ENCODE measurements at regions not wholly inside any gene's neighbourhood (a gene's known extent, or its start where the extent isn't known, plus 50 kb on each side); places are given as distances from the start of the nearest gene placed in this dataset.

- Mint-ChIP-seq H3K4me3 (no peak overlapping the region), H3K27me3 (no peaks in the 10 kb centered on the region), H3K36me3 (peaks cover 0 to 4% (median 0%) of the 10 kb centered on the region in 5 donors), H3K4me1 (no peaks in the 10 kb centered on the region), H3K27ac (no peak overlapping the region), H3K9me3 (peaks cover 0 to 9% (median 0%) of the 10 kb centered on the region in 11 donors)
- no peak overlapping the region for H3K27ac ChIP-seq (ENCODE audit: low read depth, low read length)
- no peaks in the 10 kb centered on the region for H3K27me3 ChIP-seq (ENCODE audit: control insufficient read depth in 2 of 2, insufficient read depth in 2 of 2, low read length in 2 of 2)
- POLR2A ChIA-PET, result no interaction called here
- no peak for DNase-seq
- no peak overlapping the region for H3K4me3 ChIP-seq (ENCODE audit: low read length)
- no peaks in the 10 kb centered on the region for H3K9me3 ChIP-seq (ENCODE audit: control insufficient read depth in 2 of 3, low read length in 3 of 3)
- no peak for ATAC-seq
- H3K4me1 ChIP-seq (ENCODE audit: control insufficient read depth in 2 of 2, insufficient read depth in 2 of 2, low read length in 2 of 2), result no peaks in the 10 kb centered on the region
- H3K36me3 ChIP-seq (ENCODE audit: control insufficient read depth in 2 of 3, insufficient read depth in 3 of 3, low read length in 3 of 3), result no peaks in the 10 kb centered on the region
- CTCF ChIA-PET, result no interaction called here
- intact Hi-C loops (cut with micrococcal nuclease), result no loop called here
Observed at GRCh38 chrX:22347491-22347890, 74.8 kb downstream of the CBLL2 start.

DNA sequence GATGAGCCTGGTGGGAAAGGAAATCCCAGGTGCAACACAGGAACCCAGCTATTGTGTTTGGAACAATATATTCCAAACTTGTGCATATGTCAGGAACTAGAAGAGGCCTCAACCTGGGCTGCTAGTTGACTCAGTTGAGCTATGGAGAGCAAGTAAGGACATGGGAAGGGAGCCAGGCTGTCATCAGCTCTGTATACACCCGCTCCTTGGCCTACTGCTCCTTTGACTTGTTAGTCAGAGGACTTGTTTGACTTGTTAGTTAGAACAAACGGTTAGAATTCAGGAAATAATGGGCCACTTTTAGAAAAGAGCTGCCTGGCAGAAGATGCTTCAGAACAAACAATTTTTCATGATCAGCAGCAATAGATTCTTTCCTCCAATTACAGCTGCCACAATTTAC is 76.4 kb downstream of the CBLL2 start:
- intact Hi-C loops (cut with micrococcal nuclease), result no loop called here
- Mint-ChIP-seq H3K4me1 (no peaks in the 10 kb centered on the region), H3K27ac (no peak overlapping the region), H3K36me3 (peaks cover 0 to 4% (median 0%) of the 10 kb centered on the region in 5 donors), H3K9me3 (peaks cover 0 to 5% (median 0%) of the 10 kb centered on the region in 11 donors), H3K4me3 (no peak overlapping the region), H3K27me3 (no peaks in the 10 kb centered on the region)
- CTCF ChIA-PET, result no interaction called here
- Histone ChIP-seq H3K4me3 (ENCODE audit: low read length) (no peak overlapping the region), H3K9me3 (ENCODE audit: control insufficient read depth in 2 of 3, low read length in 3 of 3) (no peaks in the 10 kb centered on the region), H3K4me1 (ENCODE audit: control insufficient read depth in 2 of 2, insufficient read depth in 2 of 2, low read length in 2 of 2) (no peaks in the 10 kb centered on the region), H3K27me3 (ENCODE audit: control insufficient read depth in 2 of 2, insufficient read depth in 2 of 2, low read length in 2 of 2) (no peaks in the 10 kb centered on the region), H3K36me3 (ENCODE audit: control insufficient read depth in 2 of 3, insufficient read depth in 3 of 3, low read length in 3 of 3) (no peaks in the 10 kb centered on the region), H3K27ac (ENCODE audit: low read depth, low read length) (no peak overlapping the region)
- POLR2A ChIA-PET, result no interaction called here
- ATAC-seq (no peak), DNase-seq (no peak)

DNA sequence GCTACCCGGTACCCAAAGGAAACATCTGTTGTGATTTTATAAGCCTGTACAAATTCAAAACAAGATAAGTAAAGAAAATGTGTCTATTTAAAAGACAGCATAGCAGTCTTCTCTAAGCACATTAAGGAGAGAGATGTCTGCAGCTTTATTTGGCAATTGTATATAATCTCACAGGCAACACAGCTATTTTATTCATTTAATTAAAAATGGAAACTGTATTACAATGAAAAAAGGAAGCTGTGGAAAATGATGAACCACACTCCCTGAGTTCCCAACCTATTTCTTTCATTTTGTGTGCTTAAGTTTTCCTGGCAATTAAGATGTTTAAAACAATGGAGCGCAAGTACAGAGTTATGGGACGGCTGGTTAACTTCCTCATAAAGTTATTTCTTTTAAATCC is 78.4 kb downstream of the CBLL2 start:
- H3K27me3 Mint-ChIP-seq, result no peaks in the 10 kb centered on the region
- ATAC-seq (no peak), DNase-seq (no peak)
- Histone ChIP-seq H3K27me3 (ENCODE audit: control insufficient read depth in 2 of 2, insufficient read depth in 2 of 2, low read length in 2 of 2) (no peaks in the 10 kb centered on the region), H3K9me3 (ENCODE audit: control insufficient read depth in 2 of 3, low read length in 3 of 3) (no peaks in the 10 kb centered on the region), H3K27ac (ENCODE audit: low read depth, low read length) (no peak overlapping the region), H3K36me3 (ENCODE audit: control insufficient read depth in 2 of 3, insufficient read depth in 3 of 3, low read length in 3 of 3) (no peaks in the 10 kb centered on the region), H3K4me3 (ENCODE audit: low read length) (no peak overlapping the region), H3K4me1 (ENCODE audit: control insufficient read depth in 2 of 2, insufficient read depth in 2 of 2, low read length in 2 of 2) (no peaks in the 10 kb centered on the region)
- H3K9me3 Mint-ChIP-seq, result peaks cover 0 to 5% (median 0%) of the 10 kb centered on the region in 11 donors
- H3K4me1 Mint-ChIP-seq, result no peaks in the 10 kb centered on the region
- H3K36me3 Mint-ChIP-seq, result peaks cover 0 to 4% (median 0%) of the 10 kb centered on the region in 5 donors
- intact Hi-C loops (cut with micrococcal nuclease), result no loop called here
- no peak overlapping the region for H3K27ac Mint-ChIP-seq
- CTCF ChIA-PET, result no interaction called here
- H3K4me3 Mint-ChIP-seq, result no peak overlapping the region
- POLR2A ChIA-PET, result no interaction called here

DNA sequence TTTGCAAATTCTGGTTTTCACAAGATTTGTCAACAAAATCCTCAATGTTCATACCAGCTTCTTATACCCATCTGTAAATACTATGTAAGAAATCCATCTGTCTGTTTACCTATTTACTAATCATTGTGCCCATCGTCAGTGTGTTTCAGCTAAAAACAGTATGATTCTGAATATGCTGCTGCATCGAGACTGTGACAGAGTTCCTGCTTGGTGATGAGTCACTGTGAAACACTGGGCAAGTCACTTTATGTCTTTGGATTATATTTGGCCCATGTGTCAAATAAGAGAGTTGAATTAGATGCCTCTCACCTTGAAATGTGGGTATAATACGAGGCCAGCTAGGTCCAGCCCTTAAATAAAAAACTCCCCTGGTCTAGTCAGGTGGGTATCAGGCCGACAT is 79.3 kb downstream of the CBLL2 start:
- no peak for ATAC-seq
- DNase-seq, result no peak
- CTCF ChIA-PET, result no interaction called here
- H3K4me1 Mint-ChIP-seq, result no peaks in the 10 kb centered on the region
- H3K4me1 ChIP-seq (ENCODE audit: control insufficient read depth in 2 of 2, insufficient read depth in 2 of 2, low read length in 2 of 2), result no peaks in the 10 kb centered on the region
- no peak overlapping the region for H3K4me3 ChIP-seq (ENCODE audit: low read length)
- no peak overlapping the region for H3K27ac Mint-ChIP-seq
- H3K27me3 Mint-ChIP-seq, result no peaks in the 10 kb centered on the region
- no peak overlapping the region for H3K27ac ChIP-seq (ENCODE audit: low read depth, low read length)
- intact Hi-C loops (cut with micrococcal nuclease), result no loop called here
- H3K36me3 Mint-ChIP-seq, result no peaks in the 10 kb centered on the region
- no peaks in the 10 kb centered on the region for H3K9me3 ChIP-seq (ENCODE audit: control insufficient read depth in 2 of 3, low read length in 3 of 3)
- no peak overlapping the region for H3K4me3 Mint-ChIP-seq
- no peaks in the 10 kb centered on the region for H3K36me3 ChIP-seq (ENCODE audit: control insufficient read depth in 2 of 3, insufficient read depth in 3 of 3, low read length in 3 of 3)
- H3K27me3 ChIP-seq (ENCODE audit: control insufficient read depth in 2 of 2, insufficient read depth in 2 of 2, low read length in 2 of 2), result no peaks in the 10 kb centered on the region
- peaks cover 0 to 4% (median 0%) of the 10 kb centered on the region in 11 donors for H3K9me3 Mint-ChIP-seq
- POLR2A ChIA-PET, result no interaction called here

DNA sequence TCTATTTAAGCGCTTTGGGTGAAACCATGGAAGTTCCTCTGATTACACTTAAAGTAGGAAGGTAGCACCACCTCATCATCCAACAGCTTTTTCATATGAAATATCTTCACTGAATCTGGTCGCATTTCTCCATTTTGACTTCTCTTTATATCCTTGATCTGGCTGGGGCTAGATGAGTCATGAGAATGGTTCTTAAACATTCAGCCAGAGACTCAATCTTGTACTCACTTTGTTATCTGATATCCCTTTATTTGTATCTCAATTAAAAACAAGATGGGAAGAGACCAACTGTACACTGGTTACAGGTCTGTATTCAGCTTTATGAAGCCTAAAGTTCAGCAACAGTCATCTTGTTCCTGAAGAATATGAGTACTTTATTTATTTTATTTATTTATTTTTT is 84.9 kb downstream of the CBLL2 start:
- no peaks in the 10 kb centered on the region for H3K27me3 ChIP-seq (ENCODE audit: control insufficient read depth in 2 of 2, insufficient read depth in 2 of 2, low read length in 2 of 2)
- Mint-ChIP-seq H3K27me3 (no peaks in the 10 kb centered on the region), H3K4me1 (no peaks in the 10 kb centered on the region), H3K27ac (no peak overlapping the region), H3K4me3 (no peak overlapping the region), H3K36me3 (no peaks in the 10 kb centered on the region), H3K9me3 (peaks cover 0 to 5% (median 0%) of the 10 kb centered on the region in 11 donors)
- no peaks in the 10 kb centered on the region for H3K36me3 ChIP-seq (ENCODE audit: control insufficient read depth in 2 of 3, insufficient read depth in 3 of 3, low read length in 3 of 3)
- no peak overlapping the region for H3K4me3 ChIP-seq (ENCODE audit: low read length)
- ChIA-PET CTCF (no interaction called here), POLR2A (no interaction called here)
- no peaks in the 10 kb centered on the region for H3K4me1 ChIP-seq (ENCODE audit: control insufficient read depth in 2 of 2, insufficient read depth in 2 of 2, low read length in 2 of 2)
- no peak for ATAC-seq
- DNase-seq, result no peak
- no peak overlapping the region for H3K27ac ChIP-seq (ENCODE audit: low read depth, low read length)
- intact Hi-C loops (cut with micrococcal nuclease), result no loop called here
- no peaks in the 10 kb centered on the region for H3K9me3 ChIP-seq (ENCODE audit: control insufficient read depth in 2 of 3, low read length in 3 of 3)

DNA sequence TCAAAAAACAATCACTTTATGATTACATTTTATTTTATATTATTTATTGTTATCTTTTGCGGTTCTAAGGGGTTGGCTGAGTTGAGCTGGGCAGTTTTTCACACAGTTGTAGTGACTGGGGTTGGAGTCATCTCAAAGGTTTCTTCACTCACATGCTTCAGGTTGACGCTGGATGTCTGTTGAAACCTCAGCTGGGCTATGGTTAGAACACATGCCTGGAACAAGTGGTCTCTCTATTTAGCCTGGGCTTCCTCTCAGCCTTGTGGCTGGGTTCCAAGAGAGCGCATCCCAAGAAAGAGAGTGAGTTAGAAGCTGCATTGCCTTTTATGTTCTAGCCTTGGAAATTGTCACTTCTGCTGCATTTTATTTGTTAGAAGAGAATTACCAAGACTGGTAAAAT is 87.4 kb downstream of the CBLL2 start:
- Histone ChIP-seq H3K27ac (ENCODE audit: low read depth, low read length) (no peak overlapping the region), H3K4me3 (ENCODE audit: low read length) (no peak overlapping the region), H3K9me3 (ENCODE audit: control insufficient read depth in 2 of 3, low read length in 3 of 3) (no peaks in the 10 kb centered on the region), H3K4me1 (ENCODE audit: control insufficient read depth in 2 of 2, insufficient read depth in 2 of 2, low read length in 2 of 2) (no peaks in the 10 kb centered on the region), H3K36me3 (ENCODE audit: control insufficient read depth in 2 of 3, insufficient read depth in 3 of 3, low read length in 3 of 3) (no peaks in the 10 kb centered on the region), H3K27me3 (ENCODE audit: control insufficient read depth in 2 of 2, insufficient read depth in 2 of 2, low read length in 2 of 2) (no peaks in the 10 kb centered on the region)
- no peak overlapping the region for H3K4me3 Mint-ChIP-seq
- no peak overlapping the region for H3K27ac Mint-ChIP-seq
- POLR2A ChIA-PET, result no interaction called here
- DNase-seq (no peak), ATAC-seq (no peak)
- H3K36me3 Mint-ChIP-seq, result no peaks in the 10 kb centered on the region
- CTCF ChIA-PET, result no interaction called here
- intact Hi-C loops (cut with micrococcal nuclease), result no loop called here
- H3K27me3 Mint-ChIP-seq, result no peaks in the 10 kb centered on the region
- peaks cover 0 to 5% (median 0%) of the 10 kb centered on the region in 11 donors for H3K9me3 Mint-ChIP-seq
- H3K4me1 Mint-ChIP-seq, result no peaks in the 10 kb centered on the region

DNA sequence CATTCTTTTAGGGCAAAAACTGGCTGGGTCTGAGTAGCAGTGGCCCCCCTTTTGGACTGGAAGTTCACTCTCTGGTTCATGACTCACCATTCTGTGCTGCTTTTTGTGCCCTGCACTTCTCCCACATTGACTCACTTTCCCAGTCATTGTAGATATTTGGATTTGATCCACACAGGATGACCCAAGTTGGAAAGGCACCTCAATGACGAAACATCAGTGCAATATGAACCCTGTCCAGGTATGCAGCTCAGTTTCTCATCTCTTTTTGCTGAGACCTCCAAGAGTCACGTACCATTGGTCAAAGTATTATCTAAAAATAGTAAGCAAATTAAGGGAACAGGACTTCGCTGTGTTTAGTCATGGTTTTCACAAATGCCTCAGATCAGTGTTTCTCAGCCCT is 92.7 kb downstream of the CBLL2 start:
- Histone ChIP-seq H3K4me3 (ENCODE audit: low read length) (no peak overlapping the region), H3K27me3 (ENCODE audit: control insufficient read depth in 2 of 2, insufficient read depth in 2 of 2, low read length in 2 of 2) (no peaks in the 10 kb centered on the region), H3K27ac (ENCODE audit: low read depth, low read length) (no peak overlapping the region), H3K9me3 (ENCODE audit: control insufficient read depth in 2 of 3, low read length in 3 of 3) (no peaks in the 10 kb centered on the region), H3K36me3 (ENCODE audit: control insufficient read depth in 2 of 3, insufficient read depth in 3 of 3, low read length in 3 of 3) (no peaks in the 10 kb centered on the region), H3K4me1 (ENCODE audit: control insufficient read depth in 2 of 2, insufficient read depth in 2 of 2, low read length in 2 of 2) (no peaks in the 10 kb centered on the region)
- Mint-ChIP-seq H3K27me3 (peaks cover 0 to 5% (median 0%) of the 10 kb centered on the region in 5 donors), H3K4me1 (peaks cover 0 to 1% (median 0%) of the 10 kb centered on the region in 7 donors), H3K9me3 (peaks cover 0 to 5% (median 0%) of the 10 kb centered on the region in 11 donors), H3K4me3 (no peak overlapping the region), H3K36me3 (no peaks in the 10 kb centered on the region), H3K27ac (no peak overlapping the region)
- CTCF ChIA-PET, result no interaction called here
- no peak for ATAC-seq
- no peak for DNase-seq
- intact Hi-C loops (cut with micrococcal nuclease), result no loop called here
- POLR2A ChIA-PET, result no interaction called here

Measured in naive thymus-derived CD4-positive, alpha-beta T cell (primary cell).